Astrocyte (in vitro differentiated cells and primary cell): ENCODE measurements at regions not wholly inside any gene's neighbourhood (a gene's known extent, or its start where the extent isn't known, plus 50 kb on each side); places are given as distances from the start of the nearest gene placed in this dataset.
"Not testable (repeated sequence)": the region's sequence is repeated elsewhere in the genome, so short reads cannot be mapped to it uniquely, and the experiment has no call there.

Experiments
- DNase-seq: peaks from one replicate; pipeline ENCODE4 v3.0.0-alpha.2; 2010; ENCODE audit warnings: low read depth
- FAIRE-seq: peaks from 2 replicates; lab custom pipeline; 2011; peaks lifted over from hg19 to GRCh38; lab: Jason Lieb, UNC
- H2AFZ ChIP-seq: 2 replicates; pipeline ENCODE4 v1.6.0; 2012; ENCODE audit warnings: low read depth, low read length, inconsistent platforms
- H3K27ac ChIP-seq: 2 replicates; pipeline ENCODE4 v1.5.1; 2011; ENCODE audit warnings: low read depth, low read length, inconsistent platforms
- H3K27me3 ChIP-seq: 2 replicates; pipeline ENCODE4 v1.6.0; 2011; ENCODE audit warnings: low read length, inconsistent platforms; ENCODE audit not compliant: insufficient read depth
- H3K36me3 ChIP-seq: 2 replicates; pipeline ENCODE4 v1.5.1; 2011; ENCODE audit warnings: low read length, inconsistent platforms; ENCODE audit not compliant: insufficient read depth
- H3K4me1 ChIP-seq: 2 replicates; pipeline ENCODE4 v1.5.1; 2011; ENCODE audit warnings: low read length, inconsistent platforms; ENCODE audit not compliant: insufficient read depth
- H3K4me2 ChIP-seq: 2 replicates; pipeline ENCODE4 v1.6.0; 2012; ENCODE audit warnings: low read length, inconsistent platforms
- H3K4me3 ChIP-seq: 2 replicates; pipeline ENCODE4 v1.5.1; 2011; ENCODE audit warnings: low read depth, mild to moderate bottlenecking, low read length, inconsistent platforms; ENCODE audit not compliant: insufficient read depth
- H3K79me2 ChIP-seq: 2 replicates; pipeline ENCODE4 v1.6.0; 2012; ENCODE audit warnings: mild to moderate bottlenecking, low read length, inconsistent platforms; ENCODE audit not compliant: insufficient read depth
- H3K9ac ChIP-seq: 2 replicates; pipeline ENCODE4 v1.6.0; 2012; ENCODE audit warnings: mild to moderate bottlenecking, low read length, inconsistent platforms
- H3K9me3 ChIP-seq: 2 replicates; pipeline ENCODE4 v1.5.1; 2012; ENCODE audit warnings: low read depth, mild to moderate bottlenecking, low read length, inconsistent platforms; ENCODE audit not compliant: insufficient read depth
- H4K20me1 ChIP-seq: 2 replicates; pipeline ENCODE4 v1.6.0; 2012; ENCODE audit warnings: low read length, inconsistent platforms; ENCODE audit not compliant: insufficient read depth
- H3K27ac Mint-ChIP-seq: one replicate; pipeline ENCODE4 v1.8.0; 2021; ENCODE audit warnings: mild to moderate bottlenecking, mixed read lengths; ENCODE audit not compliant: unreplicated experiment
- H3K27me3 Mint-ChIP-seq: one replicate; pipeline ENCODE4 v1.8.0; 2021; ENCODE audit warnings: low read depth, mixed read lengths; ENCODE audit not compliant: unreplicated experiment
- H3K36me3 Mint-ChIP-seq: one replicate; pipeline ENCODE4 v1.8.0; 2021; ENCODE audit warnings: low read depth, mixed read lengths; ENCODE audit not compliant: unreplicated experiment
- H3K4me1 Mint-ChIP-seq: one replicate; pipeline ENCODE4 v1.8.0; 2021; ENCODE audit warnings: low read depth, mixed read lengths; ENCODE audit not compliant: unreplicated experiment
- H3K4me3 Mint-ChIP-seq: one replicate; pipeline ENCODE4 v1.8.0; 2021; ENCODE audit warnings: mild to moderate bottlenecking, moderate library complexity, mixed read lengths; ENCODE audit not compliant: unreplicated experiment
- H3K9me3 Mint-ChIP-seq: one replicate; pipeline ENCODE4 v1.8.0; 2021; ENCODE audit warnings: mild to moderate bottlenecking, mixed read lengths; ENCODE audit not compliant: unreplicated experiment

DNA sequence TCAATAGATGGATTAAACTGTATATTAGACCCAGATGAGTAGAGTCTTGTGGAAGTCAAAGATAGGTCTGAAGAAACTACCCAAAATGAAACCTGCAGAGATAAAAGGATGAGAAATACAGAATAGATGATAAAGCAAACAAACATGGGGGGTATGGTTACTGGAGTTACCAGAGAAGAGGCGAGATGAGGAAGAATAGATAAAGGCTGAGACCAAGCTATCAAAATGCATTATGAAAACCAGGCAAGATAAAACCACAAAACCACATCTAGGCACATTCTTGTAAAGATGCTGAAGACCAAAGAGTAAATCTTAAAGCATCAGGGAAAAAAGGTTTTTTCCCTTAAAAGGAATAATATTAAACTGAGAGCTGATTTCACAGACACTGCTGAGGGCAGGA lies 271.8 kb upstream of the NBPF12 start:
- H3K36me3 Mint-ChIP-seq, H3K4me3 ChIP-seq, FAIRE-seq, H3K79me2 ChIP-seq, DNase-seq, H3K4me1 ChIP-seq, H3K9me3 Mint-ChIP-seq, H2AFZ ChIP-seq, H3K27ac Mint-ChIP-seq, H3K9me3 ChIP-seq, H3K9ac ChIP-seq, H3K27ac ChIP-seq, H3K27me3 Mint-ChIP-seq, H3K27me3 ChIP-seq, H3K4me3 Mint-ChIP-seq, H3K4me2 ChIP-seq, H4K20me1 ChIP-seq, H3K36me3 ChIP-seq, H3K4me1 Mint-ChIP-seq: not testable (repeated sequence)

DNA sequence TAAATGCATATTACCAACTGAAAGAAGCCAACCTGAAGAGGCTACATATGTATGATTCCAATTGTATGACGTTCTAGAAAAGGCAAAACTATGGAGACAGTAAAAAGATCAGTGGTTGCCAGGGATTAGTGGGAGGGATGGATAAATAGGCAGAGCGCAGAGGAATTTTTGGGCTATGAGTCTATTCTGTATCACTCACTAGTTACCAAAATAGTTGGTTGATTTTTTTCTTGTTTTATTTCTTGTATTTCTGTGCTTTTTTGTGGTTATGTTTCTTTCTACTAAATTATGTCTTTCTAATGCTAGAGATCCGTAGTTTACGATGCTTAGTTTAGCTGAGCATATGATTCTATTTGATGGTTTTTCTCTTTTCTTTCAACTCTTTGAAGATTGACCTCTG lies 277.9 kb upstream of the NBPF12 start:
- not testable (repeated sequence) for H3K36me3 Mint-ChIP-seq, H3K9me3 Mint-ChIP-seq, H3K79me2 ChIP-seq, H3K36me3 ChIP-seq, H3K4me3 ChIP-seq, H3K27me3 Mint-ChIP-seq, H3K4me2 ChIP-seq, H3K27ac Mint-ChIP-seq, FAIRE-seq, H4K20me1 ChIP-seq, H3K27ac ChIP-seq, H3K9ac ChIP-seq, H3K27me3 ChIP-seq, H3K9me3 ChIP-seq, H3K4me3 Mint-ChIP-seq, H2AFZ ChIP-seq, H3K4me1 Mint-ChIP-seq, H3K4me1 ChIP-seq
- DNase-seq = peak; percentile 18

DNA sequence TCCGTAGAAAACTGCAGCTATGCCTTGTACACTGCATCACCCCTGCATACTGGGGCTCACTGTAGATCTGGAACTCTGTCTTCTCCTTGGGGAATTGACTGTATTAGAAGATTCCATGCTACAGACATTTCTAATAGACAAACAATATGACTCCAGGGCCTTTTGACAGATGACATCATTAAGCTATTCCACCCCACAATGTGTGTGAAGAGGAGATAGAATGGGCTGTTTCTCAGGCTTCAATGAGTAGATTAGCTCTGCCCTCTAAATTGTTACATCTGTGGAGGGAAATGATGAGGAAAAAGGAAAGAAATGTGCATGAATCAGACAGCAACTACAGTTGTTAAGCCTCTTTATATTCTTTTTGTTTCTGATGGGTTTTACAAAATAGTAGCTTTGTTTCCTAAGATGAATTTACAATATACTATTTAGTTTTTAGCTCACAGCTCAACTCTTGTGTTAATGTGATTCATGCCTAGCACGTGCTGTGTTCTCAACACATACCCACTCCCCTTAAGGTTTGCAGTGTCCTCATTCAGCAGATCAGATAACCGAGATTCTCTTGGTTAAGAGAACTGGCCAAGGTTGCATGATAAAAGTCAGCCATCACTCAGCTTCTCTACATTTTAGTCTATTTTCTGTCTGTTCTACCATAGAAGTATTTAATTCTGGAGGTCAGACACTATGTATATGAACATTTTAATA lies 281.6 kb upstream of the NBPF12 start:
- not testable (repeated sequence) for DNase-seq, H3K36me3 Mint-ChIP-seq, FAIRE-seq, H3K27me3 ChIP-seq, H2AFZ ChIP-seq, H3K4me3 ChIP-seq, H3K4me3 Mint-ChIP-seq, H3K9me3 Mint-ChIP-seq, H3K27ac ChIP-seq, H3K9me3 ChIP-seq, H3K4me1 Mint-ChIP-seq, H3K4me2 ChIP-seq, H3K79me2 ChIP-seq, H3K36me3 ChIP-seq, H4K20me1 ChIP-seq, H3K27me3 Mint-ChIP-seq, H3K4me1 ChIP-seq, H3K9ac ChIP-seq, H3K27ac Mint-ChIP-seq

DNA sequence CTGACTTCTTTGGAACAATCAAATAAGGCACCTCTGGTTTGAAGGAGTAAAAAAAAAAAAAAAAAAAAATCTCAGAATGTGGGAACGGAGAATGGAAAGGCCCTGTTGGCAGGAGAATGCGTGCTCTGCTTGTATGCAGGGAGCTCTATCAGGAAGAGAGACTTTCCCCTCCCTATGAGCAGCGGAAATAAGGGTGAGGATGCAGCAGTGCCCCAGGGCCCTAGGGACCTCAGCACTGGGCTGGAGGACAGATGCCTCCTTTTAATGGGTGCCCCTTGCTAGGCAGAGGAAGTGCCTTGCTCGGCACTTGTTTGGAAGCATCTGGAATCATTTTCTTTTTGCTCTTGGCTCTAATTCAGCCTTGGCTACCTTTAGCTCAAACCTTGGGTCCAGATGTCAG lies 283.4 kb upstream of the NBPF12 start:
- H3K27me3 ChIP-seq, H3K79me2 ChIP-seq, DNase-seq, H3K36me3 ChIP-seq, H3K4me3 Mint-ChIP-seq, H4K20me1 ChIP-seq, H3K4me1 ChIP-seq, H3K36me3 Mint-ChIP-seq, H3K27ac Mint-ChIP-seq, H3K9me3 Mint-ChIP-seq, H3K9me3 ChIP-seq, H3K4me1 Mint-ChIP-seq, H3K4me3 ChIP-seq, FAIRE-seq, H3K27ac ChIP-seq, H2AFZ ChIP-seq, H3K4me2 ChIP-seq, H3K9ac ChIP-seq, H3K27me3 Mint-ChIP-seq: not testable (repeated sequence)

DNA sequence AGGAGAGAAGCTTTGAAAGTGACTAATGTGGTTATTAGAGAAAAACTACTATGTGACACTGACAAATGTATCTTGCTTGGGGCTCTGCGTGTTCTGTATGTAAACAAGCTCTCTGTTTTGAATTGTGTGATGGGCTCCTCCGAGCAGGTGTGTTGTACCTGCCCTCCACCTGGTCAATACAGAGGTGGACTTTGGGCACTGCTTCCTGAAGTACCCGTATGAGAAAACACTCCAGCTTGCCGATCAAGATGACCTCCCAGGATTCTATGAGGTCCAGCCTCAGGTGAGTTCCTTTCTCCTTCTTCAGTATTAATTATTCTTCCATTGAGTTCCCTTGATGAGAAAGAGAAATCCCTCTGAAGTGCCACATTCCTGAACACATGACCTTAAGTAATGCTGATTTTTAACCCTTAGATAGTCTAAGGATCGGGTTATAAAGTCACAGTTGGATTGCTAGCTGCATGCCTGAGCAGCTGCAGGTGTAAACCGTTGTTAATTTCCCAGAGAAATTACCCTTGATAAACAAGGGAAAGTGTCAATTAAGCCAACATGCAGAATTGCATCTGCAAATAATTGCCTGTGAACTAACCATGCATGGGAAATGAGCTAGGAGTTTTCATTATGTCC lies 292.0 kb upstream of the NBPF12 start:
- H3K36me3 Mint-ChIP-seq, H3K4me1 ChIP-seq, H3K4me2 ChIP-seq, H3K27me3 ChIP-seq, H3K9ac ChIP-seq, H3K27me3 Mint-ChIP-seq, H3K27ac ChIP-seq, H3K4me3 Mint-ChIP-seq, H3K9me3 ChIP-seq, H2AFZ ChIP-seq, H3K9me3 Mint-ChIP-seq, H3K36me3 ChIP-seq, FAIRE-seq, H3K4me3 ChIP-seq, H3K79me2 ChIP-seq, DNase-seq, H3K27ac Mint-ChIP-seq, H3K4me1 Mint-ChIP-seq, H4K20me1 ChIP-seq: not testable (repeated sequence)

DNA sequence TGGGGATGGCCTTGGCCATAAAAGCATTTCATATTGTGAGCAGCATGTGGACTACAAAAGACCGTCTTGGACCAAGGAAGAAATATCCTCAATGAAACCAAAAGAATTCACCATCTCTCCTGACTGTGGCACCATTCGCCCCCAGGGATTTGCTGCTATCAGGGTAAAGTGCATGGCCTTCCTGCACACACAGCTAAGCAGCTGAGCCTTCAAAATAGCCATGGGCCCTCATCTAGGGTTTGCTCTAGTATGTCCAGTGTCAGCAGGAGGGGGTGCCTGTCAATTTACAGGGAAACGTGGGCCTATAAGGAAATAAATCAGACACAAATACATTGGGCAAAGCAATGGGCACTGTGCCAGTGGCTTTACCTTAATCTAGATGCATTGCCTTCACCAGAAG lies 296.6 kb upstream of the NBPF12 start:
- not testable (repeated sequence) for H3K9me3 ChIP-seq, H3K9ac ChIP-seq, H3K27ac ChIP-seq, H3K4me2 ChIP-seq, H3K27me3 ChIP-seq, H3K79me2 ChIP-seq, H3K4me1 Mint-ChIP-seq, DNase-seq, FAIRE-seq, H2AFZ ChIP-seq, H3K27ac Mint-ChIP-seq, H3K4me3 ChIP-seq, H4K20me1 ChIP-seq, H3K4me3 Mint-ChIP-seq, H3K27me3 Mint-ChIP-seq, H3K36me3 ChIP-seq, H3K36me3 Mint-ChIP-seq, H3K9me3 Mint-ChIP-seq, H3K4me1 ChIP-seq
